ENCODE measurements at regions not wholly inside any gene's neighbourhood (a gene's known extent, or its start where the extent isn't known, plus 50 kb on each side); places are given as distances from the start of the nearest gene placed in this dataset.

DNA sequence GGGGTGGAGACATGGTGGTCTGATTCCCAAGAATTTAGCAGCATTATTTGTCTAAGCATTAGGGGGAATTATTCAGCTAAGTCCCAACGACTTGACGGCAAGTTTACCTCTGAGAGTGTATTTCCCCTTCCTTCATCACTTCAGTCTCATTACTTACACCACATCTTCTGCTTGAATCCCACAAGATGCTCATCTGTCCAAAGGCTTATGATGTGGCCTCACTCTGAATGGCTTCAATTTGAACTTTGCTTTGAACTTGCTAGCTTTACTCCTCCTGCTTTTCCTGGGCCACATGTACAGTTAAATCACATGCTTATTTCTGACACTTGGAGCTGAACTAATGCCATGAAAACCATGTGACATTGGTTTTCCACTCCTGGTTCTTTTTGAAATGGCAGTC lies 231.3 kb upstream of the SATB1 start:
- H3K4me3 ChIP-seq (ENCODE audit: low read depth, low read length), result no peak overlapping the region

GRCh38 chr3:18655827-18656226 lies 230.7 kb upstream of the SATB1 start:
- TF ChIP-seq, protein P1, sequence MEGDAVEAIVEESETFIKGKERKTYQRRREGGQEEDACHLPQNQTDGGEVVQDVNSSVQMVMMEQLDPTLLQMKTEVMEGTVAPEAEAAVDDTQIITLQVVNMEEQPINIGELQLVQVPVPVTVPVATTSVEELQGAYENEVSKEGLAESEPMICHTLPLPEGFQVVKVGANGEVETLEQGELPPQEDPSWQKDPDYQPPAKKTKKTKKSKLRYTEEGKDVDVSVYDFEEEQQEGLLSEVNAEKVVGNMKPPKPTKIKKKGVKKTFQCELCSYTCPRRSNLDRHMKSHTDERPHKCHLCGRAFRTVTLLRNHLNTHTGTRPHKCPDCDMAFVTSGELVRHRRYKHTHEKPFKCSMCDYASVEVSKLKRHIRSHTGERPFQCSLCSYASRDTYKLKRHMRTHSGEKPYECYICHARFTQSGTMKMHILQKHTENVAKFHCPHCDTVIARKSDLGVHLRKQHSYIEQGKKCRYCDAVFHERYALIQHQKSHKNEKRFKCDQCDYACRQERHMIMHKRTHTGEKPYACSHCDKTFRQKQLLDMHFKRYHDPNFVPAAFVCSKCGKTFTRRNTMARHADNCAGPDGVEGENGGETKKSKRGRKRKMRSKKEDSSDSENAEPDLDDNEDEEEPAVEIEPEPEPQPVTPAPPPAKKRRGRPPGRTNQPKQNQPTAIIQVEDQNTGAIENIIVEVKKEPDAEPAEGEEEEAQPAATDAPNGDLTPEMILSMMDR (IDR thresholded peaks at IDR 0.05; ENCODE audit: borderline replicate concordance, insufficient read depth, low read depth, low read length), result no peak
- H3K4me3 ChIP-seq (ENCODE audit: low read depth, low read length), result no peak overlapping the region

More for the DNA sequence above, 231.3 kb upstream of the SATB1 start:
- TF ChIP-seq, protein P1 (IDR thresholded peaks at IDR 0.05; ENCODE audit: borderline replicate concordance, insufficient read depth, low read depth, low read length), result no peak

- no peak overlapping the region for H3K4me3 ChIP-seq (ENCODE audit: low read depth, low read length)
- TF ChIP-seq, protein P1 (IDR thresholded peaks at IDR 0.05; ENCODE audit: borderline replicate concordance, insufficient read depth, low read depth, low read length), result no peak
These were observed 227.6 kb upstream of the SATB1 start for GRCh38 chr3:18652781-18653180.

DNA sequence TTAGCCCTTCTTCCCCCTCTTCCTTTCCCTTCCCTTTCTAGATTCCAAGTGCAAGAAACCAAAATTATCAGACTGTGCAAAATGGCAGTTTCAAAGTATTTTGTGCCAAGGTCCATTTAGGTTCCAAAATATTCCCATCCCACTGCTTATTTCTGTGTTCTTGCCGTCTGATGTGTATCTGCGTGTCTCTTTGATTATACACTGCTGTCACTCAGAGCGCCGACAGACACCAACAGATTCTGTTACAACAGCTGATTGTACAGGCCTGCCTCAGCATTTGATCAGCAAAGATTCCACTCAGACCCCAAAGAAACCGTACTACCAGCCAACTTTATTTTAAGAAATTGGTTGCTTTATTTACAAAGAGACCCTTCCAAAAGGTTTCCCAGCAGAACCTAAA lies 225.6 kb upstream of the SATB1 start:
- H3K4me3 ChIP-seq (ENCODE audit: low read depth, low read length), result no peak overlapping the region
- TF ChIP-seq, protein P1 (IDR thresholded peaks at IDR 0.05; ENCODE audit: borderline replicate concordance, insufficient read depth, low read depth, low read length), result no peak

DNA sequence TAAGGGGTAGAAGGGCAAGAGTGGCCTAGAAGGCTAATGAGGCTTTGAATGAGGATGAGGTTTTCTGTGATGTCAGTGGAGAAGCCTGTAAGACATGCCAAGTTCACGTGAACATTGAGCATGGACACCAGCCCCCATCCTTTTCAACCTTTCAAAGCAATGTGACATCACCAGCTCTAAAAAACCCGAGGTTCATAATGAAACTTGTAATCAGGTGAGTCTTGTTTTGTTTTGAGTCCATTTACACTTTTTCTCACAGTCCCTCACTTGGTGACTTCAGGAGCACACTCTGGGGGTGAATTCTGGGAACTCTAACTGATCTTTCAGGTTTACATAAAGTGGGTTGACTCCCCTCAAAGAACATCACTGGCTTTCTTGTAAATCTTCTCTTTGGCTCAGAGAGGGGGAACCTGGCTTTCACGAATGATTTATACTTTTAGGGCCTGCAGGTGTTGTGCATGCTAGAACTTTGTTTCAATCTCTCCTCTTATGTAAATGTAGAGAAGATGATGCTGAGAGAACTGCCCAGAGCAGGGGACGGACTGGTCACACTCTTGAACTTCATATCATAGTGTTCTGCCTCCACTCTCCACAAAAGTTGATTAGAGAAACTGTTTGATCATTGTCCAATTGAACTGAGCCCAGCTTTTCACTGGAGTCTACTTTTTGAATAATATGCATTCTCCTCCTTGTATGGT lies 224.7 kb upstream of the SATB1 start:
- TF ChIP-seq, protein P1 (IDR thresholded peaks at IDR 0.05; ENCODE audit: borderline replicate concordance, insufficient read depth, low read depth, low read length), result no peak
- H3K4me3 ChIP-seq (ENCODE audit: low read depth, low read length), result no peak overlapping the region

- no peak overlapping the region for H3K4me3 ChIP-seq (ENCODE audit: low read depth, low read length)
- TF ChIP-seq, protein P1 (IDR thresholded peaks at IDR 0.05; ENCODE audit: borderline replicate concordance, insufficient read depth, low read depth, low read length), result no peak
These were observed 223.8 kb upstream of the SATB1 start for GRCh38 chr3:18648868-18649462.

DNA sequence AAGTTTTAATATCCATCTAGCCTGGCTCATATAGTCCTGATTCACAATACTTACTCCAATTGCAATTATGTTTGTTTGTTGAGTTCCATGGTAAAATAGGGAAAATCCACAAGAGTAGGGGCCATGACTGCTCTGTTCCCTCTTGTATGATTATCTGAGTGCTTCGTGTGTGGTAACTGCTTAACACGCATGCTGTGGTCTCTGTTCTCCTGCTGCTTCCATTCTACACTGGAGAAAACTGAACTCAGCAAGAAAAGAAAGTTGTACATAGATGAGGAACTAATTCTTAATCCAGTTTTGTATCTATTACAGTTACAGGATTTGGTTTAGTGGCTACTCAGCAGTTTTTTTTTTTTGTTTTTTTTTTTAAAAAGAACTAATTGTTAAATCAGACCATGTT lies 223.0 kb upstream of the SATB1 start:
- no peak overlapping the region for H3K4me3 ChIP-seq (ENCODE audit: low read depth, low read length)
- TF ChIP-seq, protein P1 (IDR thresholded peaks at IDR 0.05; ENCODE audit: borderline replicate concordance, insufficient read depth, low read depth, low read length), result no peak
